ENCODE measurements at regions not wholly inside any gene's neighbourhood (a gene's known extent, or its start where the extent isn't known, plus 50 kb on each side); places are given as distances from the start of the nearest gene placed in this dataset.

DNA sequence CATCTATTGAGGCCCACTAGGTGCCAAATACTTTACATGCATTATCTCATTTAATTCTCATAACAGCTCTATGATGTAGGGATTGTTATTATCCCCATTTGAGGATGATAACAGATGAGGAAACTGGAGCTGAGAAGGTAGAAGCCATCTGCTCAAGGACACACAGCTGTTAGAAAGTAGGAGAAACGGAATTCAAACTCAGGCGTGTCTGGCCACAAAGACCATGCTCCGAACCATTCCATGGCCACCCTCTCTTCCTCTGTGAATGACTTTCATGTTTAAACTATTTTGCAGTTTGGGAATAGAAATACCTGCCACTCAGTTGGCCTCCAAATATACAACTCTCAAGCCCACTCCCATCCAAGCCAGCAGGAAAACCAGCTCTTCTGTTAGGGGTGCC lies 87.6 kb upstream of the ANKRD55 start:
- TF ChIP-seq, protein P1, sequence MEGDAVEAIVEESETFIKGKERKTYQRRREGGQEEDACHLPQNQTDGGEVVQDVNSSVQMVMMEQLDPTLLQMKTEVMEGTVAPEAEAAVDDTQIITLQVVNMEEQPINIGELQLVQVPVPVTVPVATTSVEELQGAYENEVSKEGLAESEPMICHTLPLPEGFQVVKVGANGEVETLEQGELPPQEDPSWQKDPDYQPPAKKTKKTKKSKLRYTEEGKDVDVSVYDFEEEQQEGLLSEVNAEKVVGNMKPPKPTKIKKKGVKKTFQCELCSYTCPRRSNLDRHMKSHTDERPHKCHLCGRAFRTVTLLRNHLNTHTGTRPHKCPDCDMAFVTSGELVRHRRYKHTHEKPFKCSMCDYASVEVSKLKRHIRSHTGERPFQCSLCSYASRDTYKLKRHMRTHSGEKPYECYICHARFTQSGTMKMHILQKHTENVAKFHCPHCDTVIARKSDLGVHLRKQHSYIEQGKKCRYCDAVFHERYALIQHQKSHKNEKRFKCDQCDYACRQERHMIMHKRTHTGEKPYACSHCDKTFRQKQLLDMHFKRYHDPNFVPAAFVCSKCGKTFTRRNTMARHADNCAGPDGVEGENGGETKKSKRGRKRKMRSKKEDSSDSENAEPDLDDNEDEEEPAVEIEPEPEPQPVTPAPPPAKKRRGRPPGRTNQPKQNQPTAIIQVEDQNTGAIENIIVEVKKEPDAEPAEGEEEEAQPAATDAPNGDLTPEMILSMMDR (IDR thresholded peaks at IDR 0.05 in 4 of 5, conservative IDR thresholded peaks at IDR 0.05 in 1 of 5): no peak
- TF ChIP-seq POLR2A (IDR thresholded peaks at IDR 0.05): no peak

Data from gastrocnemius medialis (tissue), 4 donors.